HG02678 (cell line): ENCODE measurements at regions not wholly inside any gene's neighbourhood (a gene's known extent, or its start where the extent isn't known, plus 50 kb on each side); places are given as distances from the start of the nearest gene placed in this dataset.

Source experiments
- ATAC-seq: cut with Tn5 transposase; IDR thresholded peaks from one replicate; pipeline ENCODE4 v1.9.1; 2021; ENCODE audit warnings: mild to moderate bottlenecking, moderate library complexity; ENCODE audit not compliant: unreplicated experiment

DNA sequence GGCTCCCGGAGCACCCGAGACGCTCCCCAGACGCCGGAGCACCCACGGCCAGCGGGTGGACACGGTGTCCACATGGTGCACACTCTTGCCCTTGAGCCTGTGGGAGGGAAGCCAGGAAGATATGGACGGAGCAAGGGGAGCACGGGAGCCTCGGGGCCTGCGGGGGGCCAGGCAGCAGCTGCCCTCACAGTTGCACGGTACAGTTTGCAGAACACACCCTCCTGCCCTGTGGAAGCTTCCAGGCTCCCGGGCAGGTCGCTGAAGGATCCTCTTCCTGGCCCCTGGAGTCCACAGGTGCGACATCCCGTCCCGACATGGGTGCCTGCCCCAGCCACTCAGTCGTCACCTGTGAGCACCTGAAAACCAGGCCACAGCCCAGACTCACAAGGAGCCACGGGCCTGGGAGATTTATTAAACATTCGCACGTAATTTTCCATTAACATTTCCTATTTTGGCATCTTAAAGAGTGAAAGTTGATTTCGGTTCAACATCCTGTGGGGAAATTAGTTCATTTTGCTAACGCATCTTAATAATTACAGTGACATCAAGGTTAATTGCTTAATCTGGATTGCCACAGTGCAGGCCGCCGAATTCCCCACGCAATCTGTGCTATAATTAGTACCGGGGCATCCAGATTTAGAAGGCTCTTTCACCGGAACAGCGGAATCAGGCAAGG, 253.3 kb downstream of the BRD1 start:
- no peak for ATAC-seq

DNA sequence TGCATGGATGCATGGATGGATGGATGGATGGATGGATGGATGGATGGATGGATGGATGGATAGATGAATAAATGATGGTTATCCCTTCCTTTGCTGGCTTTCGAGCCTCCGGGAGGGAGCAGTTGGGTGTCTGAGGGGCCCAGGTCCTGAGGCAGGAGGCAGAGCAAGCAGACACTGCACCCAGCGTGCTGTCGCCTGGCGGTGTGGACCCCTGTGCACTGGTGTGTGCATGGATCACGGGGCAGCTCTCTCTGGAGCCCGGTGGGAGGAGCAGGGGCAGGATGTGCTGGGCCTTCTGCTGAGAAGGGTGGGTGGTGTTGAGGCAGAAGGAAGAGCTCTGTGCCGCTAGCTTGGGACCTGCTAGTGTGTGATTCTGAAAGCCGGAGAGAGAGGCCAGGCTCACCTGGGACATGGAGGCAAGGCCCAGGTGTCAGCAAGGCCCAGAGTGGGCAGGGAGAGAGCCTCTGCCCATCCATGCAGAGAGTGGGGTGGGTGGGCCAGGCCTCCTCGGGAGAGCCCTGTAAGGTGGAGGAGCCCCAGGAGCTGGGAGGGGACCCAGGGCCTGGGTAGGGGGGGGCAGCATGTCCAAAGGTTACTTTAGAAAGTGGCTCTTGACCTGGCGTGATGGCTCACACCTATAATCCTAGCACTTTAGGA, 254.4 kb downstream of the BRD1 start:
- ATAC-seq = no peak

DNA sequence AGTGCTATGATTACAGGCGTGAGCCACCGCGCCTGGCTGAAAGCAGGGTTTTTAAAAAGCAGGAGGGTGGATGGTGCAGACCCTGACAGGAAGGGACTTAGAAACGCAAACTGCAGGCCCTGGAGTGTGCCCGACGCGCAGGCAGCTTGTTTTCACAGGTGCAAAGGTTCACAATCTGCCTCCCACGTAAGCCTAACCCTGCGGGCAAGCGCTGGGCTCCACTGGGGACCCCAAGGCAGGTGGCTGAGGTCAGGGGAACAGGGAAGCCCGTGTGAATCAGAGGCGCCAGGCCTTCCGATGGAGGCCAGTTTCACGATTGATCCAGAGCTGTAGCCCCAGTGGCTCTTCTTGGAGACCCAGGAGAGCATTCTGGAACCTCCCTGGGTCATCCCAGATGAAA, 256.3 kb downstream of the BRD1 start:
- ATAC-seq = no peak

DNA sequence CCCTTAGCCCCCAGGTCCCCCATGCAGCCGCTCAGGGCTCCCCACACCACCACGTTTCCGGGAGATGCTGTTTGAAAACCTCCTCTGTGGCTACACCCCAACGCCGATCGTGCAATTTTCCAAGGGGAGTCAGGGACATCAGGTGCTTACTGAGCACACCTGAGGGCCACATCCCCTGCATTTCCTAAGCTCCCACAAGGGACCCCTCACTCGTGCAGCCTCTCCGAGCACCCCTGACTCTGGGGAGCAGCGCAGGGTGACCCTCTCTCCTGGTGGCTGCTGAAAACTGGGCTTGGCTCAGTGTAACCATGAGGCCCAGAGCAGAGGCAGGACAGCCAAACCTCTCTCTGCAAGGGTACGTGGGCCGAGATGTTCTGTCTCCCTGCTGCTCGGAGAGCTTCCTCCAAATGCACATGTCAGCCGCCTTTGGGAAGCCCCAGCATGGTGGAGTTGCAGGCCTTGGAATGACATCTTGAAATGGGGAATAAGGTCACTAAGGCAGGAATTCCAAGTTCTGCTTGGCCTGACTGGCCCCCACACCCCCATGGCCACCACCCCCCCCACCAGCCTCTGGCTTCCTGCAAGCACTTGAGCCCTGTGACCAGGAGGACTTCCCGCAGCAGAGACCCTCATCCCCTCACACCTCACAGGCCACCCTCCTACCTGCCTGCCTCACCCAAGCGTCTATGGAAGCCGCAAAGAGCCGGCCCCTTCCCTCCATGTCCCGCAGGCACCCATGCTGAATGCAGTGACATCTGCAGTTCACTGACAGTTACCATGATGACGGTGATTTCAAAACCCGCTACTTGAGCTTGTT, 257.4 kb downstream of the BRD1 start:
- ATAC-seq = no peak

DNA sequence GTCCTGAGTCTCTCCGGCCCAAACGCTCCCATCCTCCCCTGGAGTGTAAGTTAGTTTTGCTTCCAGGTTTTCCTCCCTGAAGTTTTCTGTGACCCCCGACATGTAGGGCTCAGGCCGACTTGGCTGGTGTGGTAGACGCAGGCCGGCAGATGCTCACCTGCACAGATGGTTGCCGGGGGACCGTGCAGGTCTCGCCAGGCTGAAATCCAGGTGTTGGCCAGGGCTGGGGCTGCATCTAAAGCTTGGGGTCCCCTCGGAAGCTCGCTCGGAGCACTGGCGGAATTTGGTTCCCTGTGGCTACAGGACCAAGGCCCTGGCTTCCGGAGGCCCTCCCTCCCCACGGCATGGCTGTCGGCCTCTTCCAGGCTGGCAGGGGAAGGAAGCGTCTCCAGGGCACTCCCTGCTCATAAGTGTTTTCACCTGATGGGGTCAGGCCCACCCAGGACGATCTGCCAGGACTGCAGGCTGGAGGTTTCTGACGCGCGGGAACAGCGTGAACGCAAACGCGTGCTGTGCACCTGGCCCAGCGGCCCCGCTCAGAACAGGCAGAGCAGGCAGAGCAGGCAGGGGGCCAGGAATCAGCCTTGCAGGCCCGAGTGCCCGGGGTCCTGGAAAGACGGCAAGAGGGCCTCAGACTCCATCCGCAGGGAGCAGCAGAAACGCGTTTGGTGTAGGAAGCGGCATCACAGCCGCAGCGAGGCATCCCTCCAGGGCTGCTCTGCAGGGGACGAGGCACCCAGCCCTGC, 258.2 kb downstream of the BRD1 start:
- ATAC-seq = no peak

DNA sequence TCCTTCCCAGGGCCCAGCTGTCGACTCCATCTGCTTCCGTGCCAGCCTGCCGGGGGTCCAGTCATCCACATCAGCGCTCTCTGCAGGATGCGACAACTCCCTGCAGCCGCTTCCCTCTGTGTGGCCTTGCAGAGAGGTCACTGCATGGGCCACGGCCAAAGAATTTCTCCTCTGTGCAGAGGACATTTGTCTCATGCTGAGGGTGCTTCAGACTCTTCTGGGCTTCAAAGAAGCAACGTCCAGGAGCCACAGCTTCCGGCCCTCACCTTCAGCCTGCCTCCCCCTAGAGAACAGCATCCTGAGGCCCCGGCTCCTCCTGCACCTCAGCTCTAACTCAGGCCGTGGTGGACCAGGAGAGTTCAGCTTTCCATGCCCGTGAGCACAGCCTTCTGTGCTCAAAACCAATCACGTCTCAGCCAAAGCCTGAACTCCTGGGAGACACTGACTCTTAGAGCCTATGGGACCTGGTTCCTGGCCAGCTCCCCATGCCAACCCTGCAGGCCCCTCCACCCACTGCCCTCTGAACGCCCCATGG, 258.9 kb downstream of the BRD1 start:
- ATAC-seq = no peak

DNA sequence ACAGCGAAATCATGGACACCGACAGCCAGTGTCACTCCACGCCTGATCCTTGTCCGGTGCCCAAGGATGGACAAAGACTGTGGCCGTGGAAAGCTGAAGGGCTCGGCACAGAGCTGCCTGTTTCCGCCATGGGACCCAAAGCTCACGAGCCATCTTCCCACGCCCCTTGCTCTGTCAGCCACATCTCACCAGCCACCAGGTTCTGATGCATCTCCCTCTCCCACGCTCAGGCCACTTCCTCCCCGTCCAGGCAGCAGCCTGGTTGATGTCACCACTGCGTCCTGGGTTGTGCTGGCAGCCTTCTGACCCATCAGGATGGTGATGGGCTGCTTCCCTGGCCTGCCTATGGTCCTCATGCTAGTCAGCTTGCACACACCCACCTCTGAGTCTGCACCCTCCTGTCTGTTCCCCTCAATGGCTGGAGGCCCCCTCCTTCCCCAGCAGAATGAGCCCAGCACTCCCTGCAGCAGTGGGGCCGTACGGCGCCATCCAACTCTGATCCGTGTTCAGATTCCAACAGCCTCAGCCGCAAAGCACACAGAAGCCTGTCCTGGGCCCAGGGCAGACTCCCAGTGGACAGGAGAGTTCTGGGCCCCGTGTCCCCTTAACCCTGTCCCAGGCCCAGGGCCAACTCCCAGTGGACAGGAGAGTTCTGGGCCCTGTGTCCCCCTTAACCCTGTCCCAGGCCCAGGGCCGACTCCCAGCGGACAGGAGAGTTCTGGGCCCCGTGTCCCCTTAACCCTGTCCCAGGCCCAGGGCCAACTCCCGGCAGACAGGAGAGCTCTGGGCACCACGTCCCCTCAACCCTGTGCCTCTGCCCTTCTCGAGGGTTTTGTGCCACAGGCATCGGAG, 259.5 kb downstream of the BRD1 start:
- ATAC-seq = no peak

DNA sequence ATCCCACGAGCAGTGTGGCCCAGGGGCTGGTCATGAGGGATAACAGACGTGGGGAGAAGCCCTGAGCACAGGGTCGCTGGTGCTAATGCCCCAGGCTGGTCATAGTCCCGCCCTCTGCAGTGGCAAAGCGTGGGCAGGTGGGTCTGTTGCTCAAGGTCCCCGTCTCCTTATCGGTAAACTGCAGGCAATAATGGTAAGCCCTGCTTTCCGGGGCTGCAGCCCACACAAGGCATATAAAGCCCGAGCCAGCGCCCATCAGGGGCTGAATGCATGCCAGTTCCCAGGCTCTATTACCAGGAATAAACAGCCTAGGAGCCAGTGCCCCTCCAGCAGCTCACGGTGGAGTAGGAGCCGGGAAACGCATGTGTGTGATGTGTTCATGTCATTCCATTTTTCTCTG, 261.0 kb downstream of the BRD1 start:
- no peak for ATAC-seq

DNA sequence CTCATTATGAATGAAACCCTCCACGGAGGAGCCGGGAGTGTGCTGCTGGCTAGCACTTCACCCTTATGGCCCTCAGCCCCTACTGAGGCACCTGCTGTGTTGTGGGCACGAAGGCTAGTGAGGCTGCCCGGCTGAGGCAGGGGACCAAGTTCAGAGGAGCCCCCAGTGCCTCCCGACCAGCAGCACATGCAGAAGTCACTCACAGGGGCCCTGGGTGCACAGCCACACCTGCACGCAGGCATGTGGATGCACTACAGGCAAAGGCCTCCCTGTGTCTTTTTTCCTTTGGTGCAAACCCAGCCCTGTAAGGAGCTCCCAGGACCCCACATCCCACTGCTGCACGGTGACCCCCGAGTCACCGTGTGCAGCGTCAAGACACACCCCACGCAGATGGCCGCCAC, 261.5 kb downstream of the BRD1 start:
- no peak for ATAC-seq

DNA sequence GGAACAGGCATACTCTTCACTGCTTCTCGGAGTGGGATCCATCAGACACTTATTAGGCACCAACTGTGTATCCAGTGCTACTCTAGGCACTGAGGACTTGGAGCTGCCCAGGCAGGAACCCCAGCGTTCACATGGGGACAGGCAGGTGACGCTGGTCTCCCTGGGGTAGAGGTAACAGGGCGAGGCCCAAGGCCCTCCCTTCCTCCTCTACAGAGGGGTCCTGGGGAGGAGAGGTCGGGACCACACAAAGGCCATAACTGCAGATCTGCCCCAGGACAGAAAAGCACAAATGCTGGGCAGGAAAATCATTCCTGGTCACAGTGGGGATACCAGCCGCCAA, 262.2 kb downstream of the BRD1 start:
- no peak for ATAC-seq

DNA sequence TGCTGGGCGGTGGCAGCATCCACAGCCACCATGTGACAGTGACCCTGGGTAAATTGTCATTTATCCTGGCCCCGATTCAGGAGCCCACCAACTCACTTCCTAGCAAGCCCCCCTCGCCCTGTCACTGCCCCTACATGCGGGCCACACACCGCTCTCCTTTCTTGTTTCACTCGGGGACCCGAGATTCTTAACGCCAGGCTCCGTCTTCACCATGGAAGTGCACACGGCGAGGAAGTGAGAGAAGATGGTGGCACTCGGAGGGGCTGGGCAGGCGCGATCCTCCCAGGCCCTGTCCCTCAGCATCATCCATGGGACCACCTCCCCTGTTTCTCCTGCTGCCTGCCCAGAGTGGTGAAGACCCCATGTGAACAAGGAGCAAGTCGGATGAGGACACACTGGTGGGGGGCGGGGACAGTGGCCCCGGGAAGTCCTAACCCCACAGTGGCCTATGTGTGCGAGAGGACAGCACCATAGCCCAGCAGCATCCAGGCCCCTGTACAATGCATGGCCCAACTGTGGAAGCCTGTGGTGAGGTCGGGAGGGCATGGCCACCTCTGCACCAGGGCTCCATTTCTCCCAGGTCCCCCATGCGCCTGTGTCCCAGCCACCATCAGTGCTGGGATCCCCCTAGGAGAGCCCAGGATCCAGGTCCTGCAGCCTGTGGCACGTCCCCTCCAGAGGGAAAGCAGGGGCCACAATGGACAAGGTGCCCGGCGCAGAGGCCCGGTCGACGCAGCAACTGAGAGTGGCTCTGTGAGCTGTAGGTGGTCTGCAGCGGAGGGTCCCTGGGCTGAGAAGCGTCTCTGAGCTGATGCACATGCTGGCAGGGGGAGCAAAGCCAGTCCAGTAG, 262.8 kb downstream of the BRD1 start:
- no peak for ATAC-seq

DNA sequence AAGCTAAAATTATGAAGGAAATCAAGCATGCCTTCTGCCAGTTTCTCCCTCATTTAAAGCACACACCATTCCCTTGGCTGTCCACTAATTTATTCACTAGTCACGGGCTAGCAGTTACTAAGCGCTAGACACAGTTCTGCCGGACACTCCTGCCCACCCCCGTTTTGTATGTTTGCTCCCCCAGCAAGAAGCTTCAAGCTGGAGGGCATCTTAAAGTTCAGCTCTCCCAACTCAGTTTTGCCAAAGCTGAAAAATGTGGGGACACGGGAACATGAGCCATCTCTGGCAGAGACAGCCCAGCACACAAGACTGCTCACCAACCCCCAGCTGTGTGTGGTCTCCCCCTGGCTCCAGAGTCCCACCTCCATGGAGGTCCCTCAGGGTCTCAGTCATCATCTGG, 263.6 kb downstream of the BRD1 start:
- no peak for ATAC-seq

DNA sequence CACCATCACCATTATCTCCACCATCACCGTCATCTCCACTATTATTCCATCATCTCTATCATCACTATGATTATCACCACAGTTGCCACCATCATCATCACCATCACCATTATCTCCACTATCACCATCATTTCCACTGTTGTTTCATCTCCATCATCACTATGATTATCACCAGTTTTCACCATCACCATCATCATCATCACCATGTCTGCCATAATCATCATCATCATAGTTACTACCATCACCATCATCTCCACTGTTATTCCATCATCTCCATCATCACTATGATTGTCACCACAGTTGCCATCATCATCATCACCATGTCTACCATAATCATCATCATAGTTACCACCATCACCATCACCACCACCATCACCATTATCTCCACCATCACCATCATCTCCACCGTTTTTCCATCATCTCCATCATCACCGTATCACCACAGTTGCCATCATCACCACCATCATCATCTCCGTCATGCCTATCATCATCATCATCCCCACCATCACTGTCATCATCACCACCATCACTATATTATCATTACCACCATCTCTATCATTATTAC, 264.9 kb downstream of the BRD1 start:
- ATAC-seq = no peak

DNA sequence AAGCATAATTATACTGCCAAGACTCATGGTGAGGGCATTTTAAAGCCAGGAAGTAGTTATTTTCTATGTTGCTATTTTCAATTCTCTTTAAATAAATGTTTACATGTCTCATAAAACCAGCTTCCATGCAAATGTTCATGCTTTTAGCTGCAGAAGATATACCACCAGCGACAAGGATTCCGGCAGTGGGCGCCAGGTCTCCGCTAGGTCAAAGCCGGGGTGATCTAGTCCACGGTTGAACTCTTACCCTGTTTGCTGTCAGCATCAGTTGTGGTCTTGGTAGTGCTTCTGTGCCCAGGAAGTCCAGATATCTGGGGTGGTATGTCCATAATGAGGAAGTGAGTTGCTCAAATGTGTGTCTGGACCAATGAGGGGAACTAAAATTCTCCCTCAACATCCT, 265.7 kb downstream of the BRD1 start:
- no peak for ATAC-seq

DNA sequence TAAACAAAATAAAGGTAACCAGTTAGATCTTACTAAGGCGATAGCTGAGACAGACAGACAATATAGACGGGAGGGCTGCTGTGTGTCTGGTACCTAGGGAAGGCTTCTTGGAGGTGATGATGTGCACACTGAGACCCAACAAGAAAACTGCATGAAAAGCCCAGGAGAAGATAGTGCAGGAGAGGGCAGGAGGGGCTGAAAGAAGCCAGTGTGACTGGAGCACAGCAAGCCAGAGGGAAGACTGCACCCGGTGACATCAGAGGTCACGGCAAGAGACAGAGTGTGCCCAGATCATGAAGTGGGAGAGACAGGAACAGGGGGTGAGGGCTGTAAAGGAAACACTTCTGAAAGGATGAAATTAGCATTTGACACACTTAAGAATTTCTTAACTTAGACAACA, 266.3 kb downstream of the BRD1 start:
- no peak for ATAC-seq

DNA sequence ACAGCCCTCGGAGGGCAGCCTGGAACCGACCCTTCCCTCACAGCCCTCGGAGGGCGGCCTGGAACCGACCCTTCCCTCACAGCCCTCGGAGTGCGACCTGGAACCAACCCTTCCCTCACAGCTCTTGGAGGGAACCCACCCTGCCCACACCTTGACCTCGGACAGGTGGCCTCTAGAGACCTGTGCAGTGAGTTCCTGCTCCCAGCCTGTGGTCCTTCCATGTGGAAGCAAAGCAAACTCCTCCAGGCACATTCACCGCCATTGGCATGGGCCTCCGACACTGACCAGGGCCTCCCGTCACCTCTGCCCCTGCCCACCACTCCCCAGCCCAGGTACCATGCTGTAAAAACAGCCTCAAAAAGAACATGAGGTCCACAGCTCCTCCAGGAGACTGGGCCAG, 272.1 kb downstream of the BRD1 start:
- ATAC-seq = no peak

DNA sequence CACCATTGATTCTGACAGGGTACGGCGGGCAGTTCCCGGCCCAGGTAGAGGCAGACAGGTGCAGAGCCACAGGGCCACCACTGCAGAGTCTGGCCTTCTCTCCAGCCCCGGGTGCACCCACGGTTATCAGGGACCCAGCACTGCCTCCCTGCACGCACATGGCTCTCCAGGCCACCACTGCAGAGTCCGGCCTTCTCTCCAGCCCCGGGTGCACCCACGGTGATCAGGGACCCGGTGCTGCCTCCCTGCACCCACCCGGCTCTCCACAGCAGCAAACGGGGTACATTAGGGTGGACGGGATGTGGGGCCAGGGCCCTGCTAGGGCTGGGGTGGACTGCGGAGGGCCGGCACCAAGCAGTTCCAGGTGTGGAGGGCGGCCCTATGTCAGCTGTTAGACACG, 272.9 kb downstream of the BRD1 start:
- no peak for ATAC-seq

DNA sequence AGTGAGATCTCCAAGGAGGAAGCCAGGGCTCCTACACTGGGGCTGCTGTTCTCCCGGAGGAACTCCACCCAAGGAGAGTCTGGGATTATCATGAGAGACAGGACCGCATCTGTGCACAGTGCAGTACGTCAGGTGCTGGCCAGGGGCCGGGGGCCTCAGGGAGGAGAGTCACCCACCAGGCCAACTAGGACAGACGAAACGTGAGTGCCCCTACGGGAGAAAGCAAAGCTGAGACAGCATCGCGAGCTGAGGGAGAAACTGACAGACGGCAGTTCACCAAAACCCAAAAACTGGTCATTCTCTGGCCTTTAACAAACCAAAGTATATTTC, 273.4 kb downstream of the BRD1 start:
- no peak for ATAC-seq
